K562 (cell line): ENCODE measurements at regions not wholly inside any gene's neighbourhood (a gene's known extent, or its start where the extent isn't known, plus 50 kb on each side); places are given as distances from the start of the nearest gene placed in this dataset.

ENCODE experiments used
- ATF4 ChIP-seq: fragments of 450-650 bp; formaldehyde crosslinking; IDR thresholded peaks from 2 replicates; pipeline ENCODE4 v1.4.0; 2022; ENCODE audit warnings: mild to moderate bottlenecking, moderate library complexity
- CEBPG ChIP-seq, 3 experiments: fragments of 200-800 bp in 1 of 3; sonication (Bioruptor generic) in 1 of 3; sonication (generic) in 1 of 3; formaldehyde crosslinking in 1 of 3; IDR thresholded peaks in 2 of 3; conservative IDR thresholded peaks in 1 of 3; 2 replicates each; pipeline versions ENCODE4 v1.6.1 to v1.8.0; 2016 to 2022; ENCODE audit warnings: missing compliant biosample characterization in 2 of 3, missing genetic modification characterization in 2 of 3, mild to moderate bottlenecking in 1 of 3, missing genetic modification reagents in 1 of 3
- CREB1 ChIP-seq, 2 experiments: sonication (generic) in 1 of 2; formaldehyde crosslinking in 1 of 2; IDR thresholded peaks; 2 replicates each; pipeline versions ENCODE4 v1.6.1 to v1.8.0; 2012 to 2022; ENCODE audit warnings: inconsistent platforms in 1 of 2, mild to moderate bottlenecking in 1 of 2, missing genetic modification reagents in 1 of 2, moderate library complexity in 1 of 2
- E2F3 ChIP-seq: fragments of 250-450 bp; sonication (Bioruptor Pico); IDR thresholded peaks from 2 replicates; pipeline ENCODE4 v1.4.0; 2020; ENCODE audit warnings: mild to moderate bottlenecking
- HIVEP1 ChIP-seq: fragments of 250-450 bp; sonication (Bioruptor Pico); IDR thresholded peaks from 2 replicates; pipeline ENCODE4 v1.4.0; 2020; ENCODE audit warnings: mild to moderate bottlenecking
- HMBOX1 ChIP-seq: sonication (generic); IDR thresholded peaks from 2 replicates; pipeline ENCODE4 v1.6.1; 2016
- ILF3 ChIP-seq: fragments of 450-650 bp; IDR thresholded peaks from 2 replicates; pipeline ENCODE4 v1.6.1; 2018; ENCODE audit warnings: antibody characterized with exemption, mild to moderate bottlenecking, moderate library complexity, borderline replicate concordance
- JUND ChIP-seq, 2 experiments: IDR thresholded peaks; 2 replicates in 1 of 2; 3 replicates in 1 of 2; pipeline ENCODE4 v1.6.1; 2011; ENCODE audit warnings: borderline replicate concordance in 2 of 2, low read depth in 2 of 2, low read length in 2 of 2, improper control_type of control experiment in 1 of 2, missing biosample characterization in 1 of 2, missing genetic modification characterization in 1 of 2, missing genetic modification reagents in 1 of 2
- KLF10 ChIP-seq: fragments of 250-450 bp; sonication (Bioruptor Pico); IDR thresholded peaks from 2 replicates; pipeline ENCODE4 v1.6.1; 2021; ENCODE audit warnings: matching md5 sums
- MEF2D ChIP-seq: conservative IDR thresholded peaks from 2 replicates; pipeline ENCODE4 v1.6.1; 2016; ENCODE audit warnings: low read depth, missing genetic modification characterization, missing compliant biosample characterization
- MEIS2 ChIP-seq: fragments of 450-650 bp; IDR thresholded peaks from 2 replicates; pipeline ENCODE4 v1.6.1; 2014; ENCODE audit warnings: mild to moderate bottlenecking; ENCODE audit not compliant: partially characterized antibody
- MTA3 ChIP-seq: fragments of 450-650 bp; formaldehyde crosslinking; IDR thresholded peaks from 2 replicates; pipeline ENCODE4 v1.6.1; 2017; ENCODE audit warnings: mild to moderate bottlenecking, borderline replicate concordance
- PKNOX1 ChIP-seq: fragments of 450-650 bp; IDR thresholded peaks from 2 replicates; pipeline ENCODE4 v1.6.1; 2016
- PML ChIP-seq: IDR thresholded peaks from 2 replicates; pipeline ENCODE4 v1.6.1; 2012; ENCODE audit warnings: low read length, inconsistent platforms
- PRPF4 ChIP-seq: fragments of 200-400 bp; formaldehyde crosslinking; IDR thresholded peaks from one replicate; pipeline ENCODE4 v1.6.1; 2017; ENCODE audit warnings: low read length, low read depth, mild to moderate bottlenecking; ENCODE audit not compliant: insufficient read depth, poor library complexity, severe bottlenecking
- RAD51 ChIP-seq: fragments of 450-650 bp; IDR thresholded peaks from 2 replicates; pipeline ENCODE4 v1.7.1; 2016; ENCODE audit warnings: low read depth, mild to moderate bottlenecking, borderline replicate concordance
- ZC3H4 ChIP-seq: sonication (generic); formaldehyde crosslinking; IDR thresholded peaks from 2 replicates; pipeline ENCODE4 v1.9.0; 2021; ENCODE audit warnings: missing genetic modification reagents, borderline replicate concordance
- ZNF197 ChIP-seq: fragments of 200-800 bp; sonication (Bioruptor generic); IDR thresholded peaks from 2 replicates; pipeline ENCODE4 v1.6.1; 2016; ENCODE audit warnings: low read depth, missing genetic modification characterization, missing compliant biosample characterization
- ZNF41 ChIP-seq: fragments of 250-450 bp; sonication (Bioruptor Pico); conservative IDR thresholded peaks from 2 replicates; pipeline ENCODE4 v1.4.0; 2020; ENCODE audit warnings: mild to moderate bottlenecking
- ZNF589 ChIP-seq: fragments of 200-800 bp; sonication (Bioruptor generic); IDR thresholded peaks from 2 replicates; pipeline ENCODE4 v1.6.1; 2016; ENCODE audit warnings: low read depth, missing genetic modification characterization, missing compliant biosample characterization
- ZNF655 ChIP-seq: fragments of 250-450 bp; sonication (Bioruptor Pico); IDR thresholded peaks from 2 replicates; pipeline ENCODE4 v1.5.0; 2021
- ZNF830 ChIP-seq: fragments of 250-450 bp; sonication (Bioruptor Pico); IDR thresholded peaks from 2 replicates; pipeline ENCODE4 v1.5.0; 2021; ENCODE audit warnings: mild to moderate bottlenecking

GRCh38 chr6:165830761-165831160 lies 167.7 kb upstream of the PDE10A start (continued):
- TF ChIP-seq JUND (IDR thresholded peaks at IDR 0.05; ENCODE audit: borderline replicate concordance, low read depth, low read length) (no peak), JUND (tag; IDR thresholded peaks at IDR 0.05; ENCODE audit: borderline replicate concordance, low read depth, low read length) (no peak), ZNF41 (CRISPR knock-in tag) (no peak), MTA3 (no peak), ZC3H4 (no peak), HIVEP1 (CRISPR knock-in tag) (no peak), MEF2D (tag) (peak; percentile 77), CREB1 (IDR thresholded peaks at IDR 0.05) (no peak), CREB1 (CRISPR knock-in tag; IDR thresholded peaks at IDR 0.05) (no peak), E2F3 (CRISPR knock-in tag) (no peak), ILF3 (no peak), CEBPG (CRISPR knock-in tag; IDR thresholded peaks at IDR 0.05) (no peak), CEBPG (tag; conservative IDR thresholded peaks at IDR 0.05 in 1 of 2, IDR thresholded peaks at IDR 0.05 in 1 of 2) (peak; percentile 85 to 93), PML (no peak), ZNF830 (no peak), RAD51 (no peak), ATF4 (peak; percentile 71; the same call in 1 of the 2 replicates), KLF10 (no peak), ZNF589 (CRISPR knock-in tag) (no peak), ZNF655 (CRISPR knock-in tag) (no peak), HMBOX1 (no peak), PKNOX1 (peak; percentile 90), ZNF197 (no peak), MEIS2 (peak; percentile 25), PRPF4 (no peak)
